ENCODE measurements at regions not wholly inside any gene's neighbourhood (a gene's known extent, or its start where the extent isn't known, plus 50 kb on each side); places are given as distances from the start of the nearest gene placed in this dataset.

- TF ChIP-seq EZH2 (IDR thresholded peaks at IDR 0.05; ENCODE audit: low read depth) (no peak), CTCF (conservative IDR thresholded peaks at IDR 0.05) (no peak)
Measured at GRCh38 chr1:56094168-56094567, 485.2 kb downstream of the PLPP3 start.
